22Rv1 (cell line): ENCODE measurements at regions not wholly inside any gene's neighbourhood (a gene's known extent, or its start where the extent isn't known, plus 50 kb on each side); places are given as distances from the start of the nearest gene placed in this dataset.

Source experiments
- ZFX ChIP-seq: fragments of 450-650 bp; IDR thresholded peaks from 2 replicates; pipeline ENCODE4 v1.6.1; 2017; ENCODE audit warnings: antibody characterized with exemption, borderline replicate concordance
- TF ChIP-seq, protein P1 (sequence below): fragments of 450-650 bp; IDR thresholded peaks from 2 replicates; pipeline ENCODE4 v1.5.1; 2017; ENCODE audit warnings: mild to moderate bottlenecking

DNA sequence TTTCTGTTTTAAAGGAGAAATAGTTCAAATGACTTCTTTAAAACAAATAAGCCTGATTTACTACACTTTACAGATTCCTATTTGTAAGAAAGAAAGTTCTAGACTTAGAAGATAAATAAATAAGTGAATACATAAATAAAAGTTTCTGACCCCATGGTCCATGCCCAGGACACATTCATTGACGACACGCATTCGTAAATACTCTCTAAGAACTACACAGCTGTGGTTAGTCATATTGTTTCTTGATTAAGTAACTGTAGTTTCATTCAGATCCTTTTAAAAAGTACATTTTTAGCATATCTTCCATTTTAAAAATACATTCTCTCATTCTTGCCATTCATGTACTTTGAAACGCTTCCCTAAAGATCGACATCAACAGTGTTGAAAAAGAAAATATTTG, 497.4 kb downstream of the SETD4 start:
- TF ChIP-seq, protein P1, sequence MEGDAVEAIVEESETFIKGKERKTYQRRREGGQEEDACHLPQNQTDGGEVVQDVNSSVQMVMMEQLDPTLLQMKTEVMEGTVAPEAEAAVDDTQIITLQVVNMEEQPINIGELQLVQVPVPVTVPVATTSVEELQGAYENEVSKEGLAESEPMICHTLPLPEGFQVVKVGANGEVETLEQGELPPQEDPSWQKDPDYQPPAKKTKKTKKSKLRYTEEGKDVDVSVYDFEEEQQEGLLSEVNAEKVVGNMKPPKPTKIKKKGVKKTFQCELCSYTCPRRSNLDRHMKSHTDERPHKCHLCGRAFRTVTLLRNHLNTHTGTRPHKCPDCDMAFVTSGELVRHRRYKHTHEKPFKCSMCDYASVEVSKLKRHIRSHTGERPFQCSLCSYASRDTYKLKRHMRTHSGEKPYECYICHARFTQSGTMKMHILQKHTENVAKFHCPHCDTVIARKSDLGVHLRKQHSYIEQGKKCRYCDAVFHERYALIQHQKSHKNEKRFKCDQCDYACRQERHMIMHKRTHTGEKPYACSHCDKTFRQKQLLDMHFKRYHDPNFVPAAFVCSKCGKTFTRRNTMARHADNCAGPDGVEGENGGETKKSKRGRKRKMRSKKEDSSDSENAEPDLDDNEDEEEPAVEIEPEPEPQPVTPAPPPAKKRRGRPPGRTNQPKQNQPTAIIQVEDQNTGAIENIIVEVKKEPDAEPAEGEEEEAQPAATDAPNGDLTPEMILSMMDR: no peak
- TF ChIP-seq ZFX: no peak
